Endodermal cell (in vitro differentiated cells): ENCODE measurements at regions not wholly inside any gene's neighbourhood (a gene's known extent, or its start where the extent isn't known, plus 50 kb on each side); places are given as distances from the start of the nearest gene placed in this dataset.

Experiments
- DNase-seq: peaks from one replicate; pipeline ENCODE4 v3.0.0-alpha.2; 2017
- H3K27ac ChIP-seq: 2 replicates; pipeline ENCODE4 v1.5.1; 2013; ENCODE audit warnings: mild to moderate bottlenecking, low read depth, low read length, moderate library complexity
- H3K27me3 ChIP-seq: 2 replicates; pipeline ENCODE4 v1.6.1; 2013; ENCODE audit warnings: mild to moderate bottlenecking, low read length, moderate library complexity; ENCODE audit not compliant: insufficient read depth, control insufficient read depth, poor library complexity, severe bottlenecking
- H3K36me3 ChIP-seq: 2 replicates; pipeline ENCODE4 v1.7.0; 2013; ENCODE audit warnings: mild to moderate bottlenecking, low read length, moderate library complexity; ENCODE audit not compliant: control insufficient read depth, insufficient read depth
- H3K4me1 ChIP-seq: one replicate; pipeline ENCODE4 v1.7.0; 2013; ENCODE audit warnings: low read length; ENCODE audit not compliant: control insufficient read depth, insufficient read depth
- H3K4me3 ChIP-seq: 2 replicates; pipeline ENCODE4 v1.5.1; 2013; ENCODE audit warnings: mild to moderate bottlenecking, low read length, moderate library complexity
- H3K9ac ChIP-seq: 2 replicates; pipeline ENCODE4 v1.6.1; 2013; ENCODE audit warnings: mild to moderate bottlenecking, low read length, moderate library complexity; ENCODE audit not compliant: poor library complexity, severe bottlenecking; ENCODE audit errors: extremely low read depth
- H3K9me3 ChIP-seq: 2 replicates; pipeline ENCODE4 v1.6.1; 2013; ENCODE audit warnings: mild to moderate bottlenecking, low read length, moderate library complexity; ENCODE audit not compliant: control insufficient read depth
- H3K27ac Mint-ChIP-seq: 2 replicates; pipeline ENCODE4 v1.8.0; 2020; ENCODE audit warnings: mixed read lengths
- H3K27me3 Mint-ChIP-seq: 2 replicates; pipeline ENCODE4 v1.8.0; 2021; ENCODE audit warnings: mild to moderate bottlenecking, mixed read lengths; ENCODE audit not compliant: insufficient read depth
- H3K36me3 Mint-ChIP-seq: 2 replicates; pipeline ENCODE4 v1.8.0; 2020; ENCODE audit warnings: low read depth, mixed read lengths
- H3K4me1 Mint-ChIP-seq: 2 replicates; pipeline ENCODE4 v1.8.0; 2020; ENCODE audit warnings: mixed read lengths
- H3K4me3 Mint-ChIP-seq: 2 replicates; pipeline ENCODE4 v1.8.0; 2020; ENCODE audit warnings: mild to moderate bottlenecking, moderate library complexity, mixed read lengths
- H3K9me3 Mint-ChIP-seq: 2 replicates; pipeline ENCODE4 v1.8.0; 2020; ENCODE audit warnings: mild to moderate bottlenecking, mixed read lengths
- WGBS, 2 experiments: methylation state at CpG; one replicate each; pipeline versions ENCODE4 v1.1.5 to v1.1.7; 2013; ENCODE audit warnings: missing lambda C conversion rate in 2 of 2, mixed read lengths in 1 of 2; ENCODE audit not compliant: insufficient coverage in 1 of 2, insufficient read length in 1 of 2; 5-methylcytosine and 5-hydroxymethylcytosine counted together
- TF ChIP-seq, protein P1 (sequence below): fragments of 200-600 bp; sonication (generic); conservative IDR thresholded peaks from 2 replicates; pipeline ENCODE4 v1.5.0; 2021; ENCODE audit warnings: antibody characterized with exemption, mild to moderate bottlenecking

DNA sequence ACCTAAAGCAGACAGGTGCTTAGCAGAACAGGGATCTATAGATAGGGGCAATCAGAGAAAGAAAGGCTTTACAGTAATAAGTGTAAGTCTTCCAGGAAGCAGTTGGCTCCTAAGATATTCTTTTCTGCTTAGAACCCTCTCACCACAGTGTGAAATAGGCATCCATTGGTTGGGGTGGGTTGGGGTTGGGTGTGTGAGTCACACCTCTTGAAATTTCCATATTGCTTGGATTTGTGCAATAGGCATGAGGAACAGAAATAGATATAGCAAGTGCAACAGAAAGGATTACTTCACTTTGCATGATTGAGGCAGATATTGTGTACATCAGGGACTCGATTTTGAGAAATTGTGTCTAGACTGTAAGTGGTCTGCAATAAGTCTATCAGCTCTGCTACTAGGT is 200.1 kb upstream of the GAP43 start:
- Histone ChIP-seq H3K4me3 (no peak overlapping the region), H3K9me3 (no peaks in the 10 kb centered on the region), H3K27ac (no peak overlapping the region), H3K27me3 (no peaks in the 10 kb centered on the region), H3K36me3 (no peaks in the 10 kb centered on the region), H3K4me1 (no peaks in the 10 kb centered on the region), H3K9ac (no peak overlapping the region)
- TF ChIP-seq, protein P1, sequence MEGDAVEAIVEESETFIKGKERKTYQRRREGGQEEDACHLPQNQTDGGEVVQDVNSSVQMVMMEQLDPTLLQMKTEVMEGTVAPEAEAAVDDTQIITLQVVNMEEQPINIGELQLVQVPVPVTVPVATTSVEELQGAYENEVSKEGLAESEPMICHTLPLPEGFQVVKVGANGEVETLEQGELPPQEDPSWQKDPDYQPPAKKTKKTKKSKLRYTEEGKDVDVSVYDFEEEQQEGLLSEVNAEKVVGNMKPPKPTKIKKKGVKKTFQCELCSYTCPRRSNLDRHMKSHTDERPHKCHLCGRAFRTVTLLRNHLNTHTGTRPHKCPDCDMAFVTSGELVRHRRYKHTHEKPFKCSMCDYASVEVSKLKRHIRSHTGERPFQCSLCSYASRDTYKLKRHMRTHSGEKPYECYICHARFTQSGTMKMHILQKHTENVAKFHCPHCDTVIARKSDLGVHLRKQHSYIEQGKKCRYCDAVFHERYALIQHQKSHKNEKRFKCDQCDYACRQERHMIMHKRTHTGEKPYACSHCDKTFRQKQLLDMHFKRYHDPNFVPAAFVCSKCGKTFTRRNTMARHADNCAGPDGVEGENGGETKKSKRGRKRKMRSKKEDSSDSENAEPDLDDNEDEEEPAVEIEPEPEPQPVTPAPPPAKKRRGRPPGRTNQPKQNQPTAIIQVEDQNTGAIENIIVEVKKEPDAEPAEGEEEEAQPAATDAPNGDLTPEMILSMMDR, result no peak
- Mint-ChIP-seq H3K27me3 (no peaks in the 10 kb centered on the region), H3K4me3 (no peak overlapping the region), H3K36me3 (no peaks in the 10 kb centered on the region), H3K27ac (no peak overlapping the region), H3K9me3 (no peaks in the 10 kb centered on the region), H3K4me1 (no peaks in the 10 kb centered on the region)
- WGBS, 2 experiments, result 90 to 93% methylated on average over 1 of the region's 1 CpG
- no peak for DNase-seq

DNA sequence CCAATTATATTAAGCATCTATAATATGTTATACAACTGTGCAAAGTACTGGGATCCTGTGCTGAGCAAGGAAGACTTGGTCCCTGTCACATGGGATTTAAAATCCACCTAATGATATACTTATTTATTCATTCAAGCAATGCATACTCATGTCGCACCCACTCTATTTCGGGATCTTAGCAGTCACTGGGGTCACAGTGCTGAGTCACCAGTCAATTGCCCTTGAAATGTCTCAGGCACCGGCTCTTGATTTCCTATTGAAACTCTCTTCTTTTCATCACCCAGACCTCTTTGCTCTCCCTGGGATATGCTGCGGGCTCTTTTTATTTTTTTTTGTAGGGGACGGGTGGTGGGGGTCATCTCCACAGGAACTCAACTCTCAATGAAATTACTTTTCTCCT is 194.5 kb upstream of the GAP43 start:
- Histone ChIP-seq H3K9ac (no peak overlapping the region), H3K36me3 (no peaks in the 10 kb centered on the region), H3K9me3 (no peaks in the 10 kb centered on the region), H3K4me3 (no peak overlapping the region), H3K4me1 (no peaks in the 10 kb centered on the region), H3K27ac (no peak overlapping the region), H3K27me3 (no peaks in the 10 kb centered on the region)
- H3K9me3 Mint-ChIP-seq, result no peaks in the 10 kb centered on the region
- H3K27ac Mint-ChIP-seq, result no peak overlapping the region
- no peaks in the 10 kb centered on the region for H3K36me3 Mint-ChIP-seq
- no peaks in the 10 kb centered on the region for H3K4me1 Mint-ChIP-seq
- WGBS, 2 experiments, result 58 to 84% methylated on average over 3 to 5 of the region's 5 CpGs
- H3K4me3 Mint-ChIP-seq, result no peak overlapping the region
- TF ChIP-seq, protein P1, result no peak
- DNase-seq, result no peak
- H3K27me3 Mint-ChIP-seq, result no peaks in the 10 kb centered on the region

DNA sequence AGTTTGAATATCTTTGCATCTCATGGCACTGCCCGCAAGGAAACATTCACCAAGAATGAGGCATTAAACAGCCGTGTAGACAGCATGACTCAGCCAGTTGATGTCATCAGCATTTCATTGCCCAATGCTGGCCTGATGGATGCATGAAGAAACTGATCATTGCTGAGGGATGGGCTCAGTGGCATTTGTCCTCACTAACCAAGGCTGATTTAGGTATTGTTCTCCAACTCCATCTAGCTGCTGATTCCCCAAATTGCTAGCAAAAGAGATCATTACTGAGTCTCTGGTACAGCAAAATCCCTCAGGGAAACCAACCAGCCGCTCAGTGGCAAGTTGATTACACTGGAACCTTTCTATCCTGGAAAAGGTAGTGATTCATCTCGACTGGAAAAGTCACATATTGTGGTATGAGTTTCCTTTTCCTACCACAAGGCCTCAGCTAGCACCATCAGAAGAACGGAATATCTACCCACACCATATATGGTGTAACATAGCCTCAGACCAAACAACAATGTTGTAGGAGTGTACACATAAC is 186.5 kb upstream of the GAP43 start:
- Histone ChIP-seq H3K4me1 (no peaks in the 10 kb centered on the region), H3K9ac (no peak overlapping the region), H3K36me3 (no peaks in the 10 kb centered on the region), H3K9me3 (no peaks in the 10 kb centered on the region), H3K27me3 (no peaks in the 10 kb centered on the region), H3K27ac (no peak overlapping the region), H3K4me3 (no peak overlapping the region)
- peak; percentile 58 for DNase-seq
- no peaks in the 10 kb centered on the region for H3K9me3 Mint-ChIP-seq
- peaks cover 2% of the 10 kb centered on the region for H3K4me1 Mint-ChIP-seq
- no peak overlapping the region for H3K27ac Mint-ChIP-seq
- H3K27me3 Mint-ChIP-seq, result no peaks in the 10 kb centered on the region
- no peak overlapping the region for H3K4me3 Mint-ChIP-seq
- TF ChIP-seq, protein P1, result peak; percentile 67
- 35 to 57% methylated on average over 3 to 5 of the region's 5 CpGs for WGBS, 2 experiments
- H3K36me3 Mint-ChIP-seq, result no peaks in the 10 kb centered on the region
